IPS DF 6.9 (cell line): ENCODE measurements at regions not wholly inside any gene's neighbourhood (a gene's known extent, or its start where the extent isn't known, plus 50 kb on each side); places are given as distances from the start of the nearest gene placed in this dataset.

Experiments used
- DNase-seq: peaks from one replicate; pipeline ENCODE4 v3.0.0-alpha.2; 2013; ENCODE audit warnings: low read depth, low spot score
- H3K27ac ChIP-seq: one replicate; pipeline ENCODE4 v1.5.1; 2013; ENCODE audit warnings: low read length, control low read depth
- H3K27me3 ChIP-seq: 2 replicates; pipeline ENCODE4 v1.6.1; 2013; ENCODE audit warnings: mild to moderate bottlenecking, low read length; ENCODE audit not compliant: control insufficient read depth, insufficient read depth
- H3K36me3 ChIP-seq: 2 replicates; pipeline ENCODE4 v1.6.1; 2013; ENCODE audit warnings: low read length; ENCODE audit not compliant: control insufficient read depth, insufficient read depth
- H3K4me1 ChIP-seq: 2 replicates; pipeline ENCODE4 v1.6.1; 2013; ENCODE audit warnings: low read length; ENCODE audit not compliant: control insufficient read depth, insufficient read depth
- H3K4me3 ChIP-seq: 2 replicates; pipeline ENCODE4 v1.5.1; 2013; ENCODE audit warnings: mild to moderate bottlenecking, low read length
- H3K9me3 ChIP-seq: 2 replicates; pipeline ENCODE4 v1.6.1; 2013; ENCODE audit warnings: low read length, inconsistent platforms; ENCODE audit not compliant: control insufficient read depth, insufficient read depth
- WGBS: extraction: QIAGEN DNeasy Blood & Tissue Kit; methylation state at CpG from one replicate; pipeline ENCODE4 v1.1.7; 2013; ENCODE audit warnings: mixed read lengths, missing lambda C conversion rate; ENCODE audit not compliant: insufficient read length, insufficient coverage; 5-methylcytosine and 5-hydroxymethylcytosine counted together

- Histone ChIP-seq H3K27me3 (no peaks in the 10 kb centered on the region), H3K4me1 (no peaks in the 10 kb centered on the region), H3K4me3 (no peak overlapping the region), H3K27ac (no peak overlapping the region), H3K9me3 (no peaks in the 10 kb centered on the region), H3K36me3 (no peaks in the 10 kb centered on the region)
- no peak for DNase-seq
- no CpG with 5 or more reads among the region's 2 CpGs for WGBS
Observed at GRCh38 chr3:104887619-104888018, 479.1 kb upstream of the ALCAM start.

- no peaks in the 10 kb centered on the region for H3K27me3 ChIP-seq
- H3K4me3 ChIP-seq, result no peak overlapping the region
- H3K9me3 ChIP-seq, result no peaks in the 10 kb centered on the region
- no peaks in the 10 kb centered on the region for H3K36me3 ChIP-seq
- no peak for DNase-seq
- H3K4me1 ChIP-seq, result no peaks in the 10 kb centered on the region
- no peak overlapping the region for H3K27ac ChIP-seq
- WGBS, result no CpG with 5 or more reads among the region's 2 CpGs
Observed at GRCh38 chr3:104892044-104892443, 474.7 kb upstream of the ALCAM start.

- H3K27ac ChIP-seq, result no peak overlapping the region
- DNase-seq, result no peak
- no peaks in the 10 kb centered on the region for H3K36me3 ChIP-seq
- H3K4me3 ChIP-seq, result no peak overlapping the region
- no peaks in the 10 kb centered on the region for H3K9me3 ChIP-seq
- no peaks in the 10 kb centered on the region for H3K4me1 ChIP-seq
- no peaks in the 10 kb centered on the region for H3K27me3 ChIP-seq
- no CpG with 5 or more reads among the region's 1 CpG for WGBS
Observed at GRCh38 chr3:104896624-104897023, 470.1 kb upstream of the ALCAM start.

- Histone ChIP-seq H3K27ac (no peak overlapping the region), H3K4me1 (no peaks in the 10 kb centered on the region; the same call in 1 of the 2 replicates), H3K9me3 (no peaks in the 10 kb centered on the region), H3K27me3 (no peaks in the 10 kb centered on the region), H3K4me3 (no peak overlapping the region), H3K36me3 (no peaks in the 10 kb centered on the region)
- DNase-seq, result no peak
- WGBS, result no CpG with 5 or more reads among the region's 3 CpGs
Observed at GRCh38 chr3:104901396-104901795, 465.3 kb upstream of the ALCAM start.

GRCh38 chr3:104903064-104903463 lies 463.6 kb upstream of the ALCAM start:
- DNase-seq, result no peak
- Histone ChIP-seq H3K27me3 (no peaks in the 10 kb centered on the region), H3K4me3 (no peak overlapping the region), H3K4me1 (no peaks in the 10 kb centered on the region; the same call in 1 of the 2 replicates), H3K9me3 (no peaks in the 10 kb centered on the region), H3K27ac (no peak overlapping the region), H3K36me3 (no peaks in the 10 kb centered on the region)
- WGBS, result no CpG with 5 or more reads among the region's 3 CpGs

GRCh38 chr3:104906001-104906639 lies 460.6 kb upstream of the ALCAM start:
- Histone ChIP-seq H3K27me3 (no peaks in the 10 kb centered on the region), H3K36me3 (no peaks in the 10 kb centered on the region), H3K4me3 (no peak overlapping the region), H3K9me3 (no peaks in the 10 kb centered on the region), H3K4me1 (no peaks in the 10 kb centered on the region; the same call in 1 of the 2 replicates), H3K27ac (no peak overlapping the region)
- no peak for DNase-seq
- WGBS, result no CpG with 5 or more reads among the region's 17 CpGs

- Histone ChIP-seq H3K4me3 (no peak overlapping the region), H3K27ac (no peak overlapping the region), H3K27me3 (no peaks in the 10 kb centered on the region), H3K36me3 (no peaks in the 10 kb centered on the region), H3K4me1 (no peaks in the 10 kb centered on the region; the same call in 1 of the 2 replicates), H3K9me3 (no peaks in the 10 kb centered on the region)
- DNase-seq, result no peak
- no CpG with 5 or more reads among the region's 6 CpGs for WGBS
Observed at GRCh38 chr3:104907507-104907906, 459.2 kb upstream of the ALCAM start.

- Histone ChIP-seq H3K4me3 (no peak overlapping the region), H3K9me3 (no peaks in the 10 kb centered on the region), H3K36me3 (no peaks in the 10 kb centered on the region), H3K27me3 (no peaks in the 10 kb centered on the region), H3K4me1 (no peaks in the 10 kb centered on the region; the same call in 1 of the 2 replicates), H3K27ac (no peak overlapping the region)
- DNase-seq, result no peak
- WGBS, result no CpG with 5 or more reads among the region's 2 CpGs
Observed at GRCh38 chr3:104908761-104909160, 457.9 kb upstream of the ALCAM start.

- DNase-seq, result no peak
- H3K36me3 ChIP-seq, result no peaks in the 10 kb centered on the region
- H3K27ac ChIP-seq, result no peak overlapping the region
- no peaks in the 10 kb centered on the region for H3K9me3 ChIP-seq
- no peaks in the 10 kb centered on the region for H3K27me3 ChIP-seq
- no CpG with 5 or more reads among the region's 1 CpG for WGBS
- no peaks in the 10 kb centered on the region; the same call in 1 of the 2 replicates for H3K4me1 ChIP-seq
- H3K4me3 ChIP-seq, result no peak overlapping the region
Observed at GRCh38 chr3:104909198-104909597, 457.5 kb upstream of the ALCAM start.

GRCh38 chr3:104909721-104910120 lies 457.0 kb upstream of the ALCAM start:
- DNase-seq, result no peak
- no CpG with 5 or more reads among the region's 4 CpGs for WGBS
- no peaks in the 10 kb centered on the region for H3K9me3 ChIP-seq
- H3K4me1 ChIP-seq, result no peaks in the 10 kb centered on the region
- no peak overlapping the region for H3K27ac ChIP-seq
- no peak overlapping the region for H3K4me3 ChIP-seq
- no peaks in the 10 kb centered on the region for H3K27me3 ChIP-seq
- no peaks in the 10 kb centered on the region for H3K36me3 ChIP-seq

- DNase-seq, result no peak
- Histone ChIP-seq H3K36me3 (no peaks in the 10 kb centered on the region), H3K27ac (no peak overlapping the region), H3K4me1 (no peaks in the 10 kb centered on the region), H3K4me3 (no peak overlapping the region), H3K27me3 (no peaks in the 10 kb centered on the region), H3K9me3 (no peaks in the 10 kb centered on the region)
- WGBS, result no CpG with 5 or more reads among the region's 1 CpG
Observed at GRCh38 chr3:104911376-104911775, 455.3 kb upstream of the ALCAM start.
